H1 (cell line): ENCODE measurements at regions not wholly inside any gene's neighbourhood (a gene's known extent, or its start where the extent isn't known, plus 50 kb on each side); places are given as distances from the start of the nearest gene placed in this dataset.

Experiments used
- CTCF ChIA-PET: fragments of 300-600 bp; sonication (Branson Sonifier 250); formaldehyde crosslinking; loops from one replicate; lab custom pipeline; 2021; ENCODE audit not compliant: partially characterized antibody; lab: Charles Lee
- POLR2A ChIA-PET: fragments of 300-600 bp; sonication (Branson Sonifier 250); formaldehyde crosslinking; loops from one replicate; lab custom pipeline; 2021; ENCODE audit warnings: inconsistent platforms; ENCODE audit not compliant: partially characterized antibody; lab: Charles Lee
- DNase-seq, 2 experiments: peaks; one replicate each; pipeline versions ENCODE4 v3.0.0 to v3.0.0-alpha.2; 2010 to 2022; ENCODE audit warnings: low spot score in 2 of 2, low read depth in 1 of 2, mixed read lengths in 1 of 2
- FAIRE-seq: peaks from 2 replicates; lab custom pipeline; 2011; peaks lifted over from hg19 to GRCh38; lab: Jason Lieb, UNC
- H2AFZ ChIP-seq: 2 replicates; pipeline ENCODE4 v1.8.1; 2012; ENCODE audit warnings: low read length, inconsistent platforms
- H2AK5ac ChIP-seq: 2 replicates; pipeline ENCODE4 v1.6.1; 2013; ENCODE audit warnings: low read depth, low read length
- H2BK120ac ChIP-seq: replicated peaks from 2 replicates; pipeline ENCODE3; 2013; ENCODE audit warnings: low read depth, low read length, inconsistent platforms
- H2BK12ac ChIP-seq: 2 replicates; pipeline ENCODE4 v1.6.1; 2013; ENCODE audit warnings: low read depth, low read length
- H2BK15ac ChIP-seq: 2 replicates; pipeline ENCODE4 v1.6.1; 2013; ENCODE audit warnings: low read length
- H2BK20ac ChIP-seq: 2 replicates; pipeline ENCODE4 v1.6.1; 2013; ENCODE audit warnings: low read length
- H2BK5ac ChIP-seq: 2 replicates; pipeline ENCODE4 v1.6.1; 2013; ENCODE audit warnings: low read depth, low read length
- H3K14ac ChIP-seq: 2 replicates; pipeline ENCODE4 v1.6.1; 2013; ENCODE audit warnings: inconsistent platforms; ENCODE audit not compliant: insufficient read length
- H3K18ac ChIP-seq: 2 replicates; pipeline ENCODE4 v1.6.1; 2013; ENCODE audit warnings: low read length; ENCODE audit errors: extremely low read depth
- H3K23ac ChIP-seq: 2 replicates; pipeline ENCODE4 v1.6.1; 2013; ENCODE audit warnings: inconsistent platforms; ENCODE audit not compliant: insufficient read length
- H3K23me2 ChIP-seq: 2 replicates; pipeline ENCODE4 v1.6.1; 2013; ENCODE audit warnings: low read depth, low read length
- H3K27ac ChIP-seq: 2 replicates; pipeline ENCODE4 v1.6.1; 2011; ENCODE audit warnings: low read depth, low read length, inconsistent platforms
- H3K27me3 ChIP-seq, 4 experiments: replicated peaks in 1 of 4; 1 replicate in 1 of 4; 2 replicates in 3 of 4; pipeline versions ENCODE4 v1.6.1 to v1.8.1; 2011 to 2013; ENCODE audit warnings: low read length in 3 of 4, mild to moderate bottlenecking in 3 of 4, inconsistent platforms in 2 of 4, mixed read lengths in 2 of 4, moderate library complexity in 1 of 4; ENCODE audit not compliant: control insufficient read depth in 3 of 4, insufficient read depth in 3 of 4; ENCODE audit errors: extremely low read depth in 1 of 4
- H3K36me3 ChIP-seq, 4 experiments: 2 replicates each; pipeline versions ENCODE4 v1.6.1 to v1.8.1; 2011 to 2013; ENCODE audit warnings: mild to moderate bottlenecking in 4 of 4, low read length in 3 of 4, moderate library complexity in 2 of 4, control low read depth in 1 of 4, inconsistent platforms in 1 of 4; ENCODE audit not compliant: insufficient read depth in 4 of 4, control insufficient read depth in 2 of 4
- H3K4ac ChIP-seq: replicated peaks from 2 replicates; pipeline ENCODE3; 2013; ENCODE audit warnings: low read length, low read depth, mixed read lengths, inconsistent platforms; ENCODE audit not compliant: insufficient read length
- H3K4me1 ChIP-seq, 4 experiments: replicated peaks in 1 of 4; 1 replicate in 1 of 4; 2 replicates in 3 of 4; pipeline versions ENCODE4 v1.6.1 to v1.8.1; 2011 to 2013; ENCODE audit warnings: low read length in 3 of 4, inconsistent platforms in 2 of 4, mixed read lengths in 1 of 4; ENCODE audit not compliant: insufficient read depth in 4 of 4, control insufficient read depth in 3 of 4
- H3K4me2 ChIP-seq, 2 experiments: 2 replicates each; pipeline versions ENCODE4 v1.6.1 to v1.8.1; 2011 to 2013; ENCODE audit warnings: low read depth in 2 of 2, low read length in 2 of 2, control low read depth in 1 of 2, inconsistent platforms in 1 of 2, mild to moderate bottlenecking in 1 of 2; ENCODE audit not compliant: insufficient read depth in 1 of 2
- H3K4me3 ChIP-seq, 4 experiments: fragments of 200-600, 300-600 bp in 1 of 4; sonication (generic), shearing (Covaris generic), sonication (Bioruptor Twin) in 1 of 4; 2 replicates each; pipeline versions ENCODE4 v1.5.1 to v1.8.1; 2011 to 2016; ENCODE audit warnings: low read length in 4 of 4, low read depth in 3 of 4, control low read depth in 2 of 4, inconsistent platforms in 2 of 4, mild to moderate bottlenecking in 2 of 4, mixed read lengths in 1 of 4, moderate library complexity in 1 of 4; ENCODE audit not compliant: insufficient read depth in 2 of 4; ENCODE audit errors: extremely low read depth in 1 of 4
- H3K56ac ChIP-seq: replicated peaks from 2 replicates; pipeline ENCODE3; 2013; ENCODE audit warnings: low read depth, mild to moderate bottlenecking, mixed read lengths, low read length, inconsistent platforms; ENCODE audit not compliant: insufficient read length
- H3K79me1 ChIP-seq: 2 replicates; pipeline ENCODE4 v1.6.1; 2013; ENCODE audit warnings: low read depth, low read length, control low read depth
- H3K79me2 ChIP-seq, 2 experiments: 2 replicates each; pipeline versions ENCODE4 v1.6.1 to v1.8.1; 2012 to 2013; ENCODE audit warnings: low read length in 2 of 2, mild to moderate bottlenecking in 2 of 2, inconsistent platforms in 1 of 2; ENCODE audit not compliant: insufficient read depth in 2 of 2, control insufficient read depth in 1 of 2
- H3K9ac ChIP-seq, 4 experiments: replicated peaks in 1 of 4; 1 replicate in 1 of 4; 2 replicates in 3 of 4; pipeline versions ENCODE4 v1.6.1 to v1.8.1; 2011 to 2013; ENCODE audit warnings: low read depth in 3 of 4, low read length in 3 of 4, control low read depth in 2 of 4, mild to moderate bottlenecking in 2 of 4, moderate library complexity in 2 of 4, inconsistent platforms in 1 of 4; ENCODE audit errors: extremely low read depth in 1 of 4
- H3K9me3 ChIP-seq, 2 experiments: 2 replicates each; pipeline versions ENCODE4 v1.6.1 to v1.8.1; 2012 to 2013; ENCODE audit warnings: mild to moderate bottlenecking in 2 of 2, moderate library complexity in 2 of 2, control low read depth in 1 of 2, inconsistent platforms in 1 of 2, low read depth in 1 of 2, low read length in 1 of 2, mixed read lengths in 1 of 2; ENCODE audit not compliant: insufficient read depth in 2 of 2
- H4K20me1 ChIP-seq, 2 experiments: replicated peaks in 1 of 2; 2 replicates each; pipeline versions ENCODE3 to v1.8.1; 2011 to 2013; ENCODE audit warnings: inconsistent platforms in 2 of 2, low read length in 2 of 2, mild to moderate bottlenecking in 1 of 2; ENCODE audit not compliant: insufficient read depth in 2 of 2, control insufficient read depth in 1 of 2
- H4K5ac ChIP-seq: 2 replicates; pipeline ENCODE4 v1.6.1; 2013; ENCODE audit warnings: low read length, low read depth, mixed read lengths, inconsistent platforms; ENCODE audit not compliant: insufficient read length
- H4K8ac ChIP-seq: 2 replicates; pipeline ENCODE4 v1.8.0; 2013; ENCODE audit warnings: mild to moderate bottlenecking, moderate library complexity, low read length, inconsistent platforms; ENCODE audit not compliant: insufficient read depth; ENCODE audit errors: extremely low read depth
- H4K91ac ChIP-seq: replicated peaks from 2 replicates; pipeline ENCODE3; 2013; ENCODE audit warnings: low read length, mixed read lengths, inconsistent platforms; ENCODE audit not compliant: insufficient read length
- WGBS, 2 experiments: shearing (Covaris generic) in 1 of 2; methylation state at CpG; one replicate each; pipeline versions ENCODE4 v1.1.6 to v1.1.7; 2013 to 2015; ENCODE audit warnings: low lambda C conversion rate in 2 of 2, mixed read lengths in 2 of 2, inconsistent platforms in 1 of 2, low coverage in 1 of 2, missing lambda C conversion rate in 1 of 2; ENCODE audit not compliant: insufficient replicate concordance in 2 of 2, insufficient coverage in 1 of 2, insufficient read length in 1 of 2; ENCODE audit errors: extremely low coverage in 1 of 2, missing lambda C conversion rate in 1 of 2; 5-methylcytosine and 5-hydroxymethylcytosine counted together
- TF ChIP-seq, protein P1 (sequence below): fragments of 300-600 bp; sonication (generic); IDR thresholded peaks from 2 replicates; pipeline ENCODE4 v1.7.1; 2012; ENCODE audit warnings: low read length, moderate library complexity, mild to moderate bottlenecking, inconsistent platforms; ENCODE audit not compliant: insufficient replicate concordance

DNA sequence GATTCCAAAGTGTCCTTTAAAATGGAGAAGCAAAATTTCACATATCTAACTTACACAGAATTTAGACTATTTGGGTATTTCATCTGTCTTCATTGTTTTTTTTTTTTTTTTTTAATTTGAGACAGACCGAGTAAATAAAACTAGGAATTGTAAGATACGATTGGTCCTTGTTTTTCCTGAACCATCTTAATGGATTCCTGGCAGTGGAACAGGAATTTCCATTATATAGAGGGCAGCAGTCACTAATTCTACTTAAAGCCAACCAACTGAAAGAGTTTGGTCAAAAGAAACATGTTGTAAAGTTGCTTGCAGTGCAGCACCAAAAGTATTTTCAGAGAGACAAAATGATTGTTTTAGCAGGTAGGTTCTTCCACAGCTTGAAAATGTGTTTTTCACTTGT, 72.5 kb upstream of the HGF start:
- Histone ChIP-seq H3K4me3 (no peak overlapping the region), H2AK5ac (no peak overlapping the region), H3K36me3 (no peaks in the 10 kb centered on the region), H2BK15ac (no peak overlapping the region), H2BK20ac (no peak overlapping the region), H2BK5ac (no peak overlapping the region), H3K79me1 (no peaks in the 10 kb centered on the region), H2BK120ac (no peak overlapping the region), H3K79me2 (no peaks in the 10 kb centered on the region), H3K56ac (no peak overlapping the region), H3K9me3 (no peaks in the 10 kb centered on the region), H3K23me2 (no peaks in the 10 kb centered on the region), H3K14ac (no peak overlapping the region), H3K23ac (no peak overlapping the region), H2BK12ac (no peak overlapping the region), H3K18ac (no peak overlapping the region), H3K4me2 (no peak overlapping the region), H4K20me1 (no peaks in the 10 kb centered on the region), H3K27ac (no peak overlapping the region), H4K8ac (no peak overlapping the region), H3K4me1 (no peaks in the 10 kb centered on the region), H3K27me3 (no peaks in the 10 kb centered on the region), H2AFZ (no peak overlapping the region), H3K4ac (no peak overlapping the region), H4K5ac (no peak overlapping the region), H4K91ac (no peak overlapping the region), H3K9ac (no peak overlapping the region)
- ChIA-PET CTCF (interaction anchor here (0.7 kb wide), 1 partner anchor 343 kb away, joined by 4 read pairs; no protein-coding TSS in a partner anchor), POLR2A (no interaction called here)
- DNase-seq (no peak), FAIRE-seq (no peak)
- 100% methylated on average over 1 of the region's 2 CpGs; no CpG with 5 or more reads in 1 of the 2 experiments for WGBS, 2 experiments
- TF ChIP-seq, protein P1, sequence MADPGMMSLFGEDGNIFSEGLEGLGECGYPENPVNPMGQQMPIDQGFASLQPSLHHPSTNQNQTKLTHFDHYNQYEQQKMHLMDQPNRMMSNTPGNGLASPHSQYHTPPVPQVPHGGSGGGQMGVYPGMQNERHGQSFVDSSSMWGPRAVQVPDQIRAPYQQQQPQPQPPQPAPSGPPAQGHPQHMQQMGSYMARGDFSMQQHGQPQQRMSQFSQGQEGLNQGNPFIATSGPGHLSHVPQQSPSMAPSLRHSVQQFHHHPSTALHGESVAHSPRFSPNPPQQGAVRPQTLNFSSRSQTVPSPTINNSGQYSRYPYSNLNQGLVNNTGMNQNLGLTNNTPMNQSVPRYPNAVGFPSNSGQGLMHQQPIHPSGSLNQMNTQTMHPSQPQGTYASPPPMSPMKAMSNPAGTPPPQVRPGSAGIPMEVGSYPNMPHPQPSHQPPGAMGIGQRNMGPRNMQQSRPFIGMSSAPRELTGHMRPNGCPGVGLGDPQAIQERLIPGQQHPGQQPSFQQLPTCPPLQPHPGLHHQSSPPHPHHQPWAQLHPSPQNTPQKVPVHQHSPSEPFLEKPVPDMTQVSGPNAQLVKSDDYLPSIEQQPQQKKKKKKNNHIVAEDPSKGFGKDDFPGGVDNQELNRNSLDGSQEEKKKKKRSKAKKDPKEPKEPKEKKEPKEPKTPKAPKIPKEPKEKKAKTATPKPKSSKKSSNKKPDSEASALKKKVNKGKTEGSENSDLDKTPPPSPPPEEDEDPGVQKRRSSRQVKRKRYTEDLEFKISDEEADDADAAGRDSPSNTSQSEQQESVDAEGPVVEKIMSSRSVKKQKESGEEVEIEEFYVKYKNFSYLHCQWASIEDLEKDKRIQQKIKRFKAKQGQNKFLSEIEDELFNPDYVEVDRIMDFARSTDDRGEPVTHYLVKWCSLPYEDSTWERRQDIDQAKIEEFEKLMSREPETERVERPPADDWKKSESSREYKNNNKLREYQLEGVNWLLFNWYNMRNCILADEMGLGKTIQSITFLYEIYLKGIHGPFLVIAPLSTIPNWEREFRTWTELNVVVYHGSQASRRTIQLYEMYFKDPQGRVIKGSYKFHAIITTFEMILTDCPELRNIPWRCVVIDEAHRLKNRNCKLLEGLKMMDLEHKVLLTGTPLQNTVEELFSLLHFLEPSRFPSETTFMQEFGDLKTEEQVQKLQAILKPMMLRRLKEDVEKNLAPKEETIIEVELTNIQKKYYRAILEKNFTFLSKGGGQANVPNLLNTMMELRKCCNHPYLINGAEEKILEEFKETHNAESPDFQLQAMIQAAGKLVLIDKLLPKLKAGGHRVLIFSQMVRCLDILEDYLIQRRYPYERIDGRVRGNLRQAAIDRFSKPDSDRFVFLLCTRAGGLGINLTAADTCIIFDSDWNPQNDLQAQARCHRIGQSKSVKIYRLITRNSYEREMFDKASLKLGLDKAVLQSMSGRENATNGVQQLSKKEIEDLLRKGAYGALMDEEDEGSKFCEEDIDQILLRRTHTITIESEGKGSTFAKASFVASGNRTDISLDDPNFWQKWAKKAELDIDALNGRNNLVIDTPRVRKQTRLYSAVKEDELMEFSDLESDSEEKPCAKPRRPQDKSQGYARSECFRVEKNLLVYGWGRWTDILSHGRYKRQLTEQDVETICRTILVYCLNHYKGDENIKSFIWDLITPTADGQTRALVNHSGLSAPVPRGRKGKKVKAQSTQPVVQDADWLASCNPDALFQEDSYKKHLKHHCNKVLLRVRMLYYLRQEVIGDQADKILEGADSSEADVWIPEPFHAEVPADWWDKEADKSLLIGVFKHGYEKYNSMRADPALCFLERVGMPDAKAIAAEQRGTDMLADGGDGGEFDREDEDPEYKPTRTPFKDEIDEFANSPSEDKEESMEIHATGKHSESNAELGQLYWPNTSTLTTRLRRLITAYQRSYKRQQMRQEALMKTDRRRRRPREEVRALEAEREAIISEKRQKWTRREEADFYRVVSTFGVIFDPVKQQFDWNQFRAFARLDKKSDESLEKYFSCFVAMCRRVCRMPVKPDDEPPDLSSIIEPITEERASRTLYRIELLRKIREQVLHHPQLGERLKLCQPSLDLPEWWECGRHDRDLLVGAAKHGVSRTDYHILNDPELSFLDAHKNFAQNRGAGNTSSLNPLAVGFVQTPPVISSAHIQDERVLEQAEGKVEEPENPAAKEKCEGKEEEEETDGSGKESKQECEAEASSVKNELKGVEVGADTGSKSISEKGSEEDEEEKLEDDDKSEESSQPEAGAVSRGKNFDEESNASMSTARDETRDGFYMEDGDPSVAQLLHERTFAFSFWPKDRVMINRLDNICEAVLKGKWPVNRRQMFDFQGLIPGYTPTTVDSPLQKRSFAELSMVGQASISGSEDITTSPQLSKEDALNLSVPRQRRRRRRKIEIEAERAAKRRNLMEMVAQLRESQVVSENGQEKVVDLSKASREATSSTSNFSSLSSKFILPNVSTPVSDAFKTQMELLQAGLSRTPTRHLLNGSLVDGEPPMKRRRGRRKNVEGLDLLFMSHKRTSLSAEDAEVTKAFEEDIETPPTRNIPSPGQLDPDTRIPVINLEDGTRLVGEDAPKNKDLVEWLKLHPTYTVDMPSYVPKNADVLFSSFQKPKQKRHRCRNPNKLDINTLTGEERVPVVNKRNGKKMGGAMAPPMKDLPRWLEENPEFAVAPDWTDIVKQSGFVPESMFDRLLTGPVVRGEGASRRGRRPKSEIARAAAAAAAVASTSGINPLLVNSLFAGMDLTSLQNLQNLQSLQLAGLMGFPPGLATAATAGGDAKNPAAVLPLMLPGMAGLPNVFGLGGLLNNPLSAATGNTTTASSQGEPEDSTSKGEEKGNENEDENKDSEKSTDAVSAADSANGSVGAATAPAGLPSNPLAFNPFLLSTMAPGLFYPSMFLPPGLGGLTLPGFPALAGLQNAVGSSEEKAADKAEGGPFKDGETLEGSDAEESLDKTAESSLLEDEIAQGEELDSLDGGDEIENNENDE = no peak
